GM13977 (cell line): ENCODE measurements at regions not wholly inside any gene's neighbourhood (a gene's known extent, or its start where the extent isn't known, plus 50 kb on each side); places are given as distances from the start of the nearest gene placed in this dataset.

Source experiments
- DNase-seq: peaks from one replicate; pipeline ENCODE4 v3.0.0; 2012; ENCODE audit warnings: low spot score
- CTCF ChIP-seq: IDR thresholded peaks from 2 replicates; pipeline ENCODE4 v1.5.1; 2012; ENCODE audit warnings: mild to moderate bottlenecking, control low read depth; ENCODE audit not compliant: insufficient read depth; ENCODE audit errors: extremely low read depth, missing control alignments
- in situ Hi-C: fragments of 300-500 bp; cut with MboI; formaldehyde crosslinking; loops from one replicate; pipeline ENCODE4 v1.12.0; 2022; ENCODE audit warnings: low sequenced_read_pairs, low pct_unique_long_range_greater_than_20kb, mixed read lengths, inconsistent platforms; ENCODE audit not compliant: unreplicated experiment

DNA sequence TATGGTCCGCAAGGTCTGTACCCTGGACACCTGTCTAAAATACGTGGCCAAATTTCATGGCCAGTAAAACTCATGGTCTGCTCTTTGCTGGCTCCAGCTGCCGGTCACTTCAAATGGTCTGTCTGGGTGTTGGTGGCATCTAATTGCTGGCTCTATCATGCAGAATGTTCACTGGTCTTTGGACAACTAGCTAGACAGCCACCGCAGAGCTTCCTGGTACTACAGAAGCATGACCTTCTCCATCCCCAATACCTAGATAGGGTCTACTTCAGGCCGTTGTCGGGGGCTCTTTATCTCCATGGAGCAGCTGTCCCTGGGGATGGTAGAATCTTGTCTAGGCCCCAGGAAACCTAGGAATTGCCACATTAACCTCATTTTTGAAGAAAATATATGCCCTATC, 88.4 kb upstream of the RMDN2 start:
- TF ChIP-seq CTCF, result no peak
- in situ Hi-C loops, result no loop called here
- DNase-seq, result no peak

DNA sequence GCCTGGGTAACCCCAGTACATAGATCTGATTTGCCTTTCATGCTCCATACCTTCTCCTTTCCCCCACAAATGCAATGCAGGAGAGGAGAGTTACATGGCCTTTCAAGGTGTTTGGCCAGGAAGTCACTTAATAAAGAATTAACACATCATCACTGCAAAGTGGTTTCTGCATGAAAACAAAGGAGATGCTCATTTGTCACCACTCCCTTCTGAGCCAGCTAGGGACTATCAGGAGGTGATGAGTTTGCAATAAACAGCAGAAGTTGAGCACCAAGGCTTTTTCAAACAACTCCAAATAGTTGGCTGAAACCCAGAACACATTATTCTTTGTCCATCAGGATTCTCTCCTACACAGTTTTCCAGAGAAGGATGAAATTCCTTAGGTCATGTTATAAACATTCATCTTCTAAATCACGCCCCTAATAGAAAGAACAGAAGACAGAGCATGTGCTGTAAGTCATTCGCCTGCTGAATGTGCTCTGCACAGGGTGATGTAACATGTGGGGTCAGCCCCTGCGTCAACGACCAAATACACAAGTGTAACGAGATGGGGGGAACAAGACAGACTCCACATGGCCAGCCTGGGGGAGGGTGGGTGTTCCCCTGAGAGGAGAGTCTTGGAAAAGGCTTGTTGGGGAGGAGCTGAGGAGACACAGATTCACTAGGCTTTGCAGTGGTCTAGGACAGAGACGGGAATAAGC, 87.3 kb upstream of the RMDN2 start:
- no peak for TF ChIP-seq CTCF
- in situ Hi-C loops, result no loop called here
- no peak for DNase-seq

DNA sequence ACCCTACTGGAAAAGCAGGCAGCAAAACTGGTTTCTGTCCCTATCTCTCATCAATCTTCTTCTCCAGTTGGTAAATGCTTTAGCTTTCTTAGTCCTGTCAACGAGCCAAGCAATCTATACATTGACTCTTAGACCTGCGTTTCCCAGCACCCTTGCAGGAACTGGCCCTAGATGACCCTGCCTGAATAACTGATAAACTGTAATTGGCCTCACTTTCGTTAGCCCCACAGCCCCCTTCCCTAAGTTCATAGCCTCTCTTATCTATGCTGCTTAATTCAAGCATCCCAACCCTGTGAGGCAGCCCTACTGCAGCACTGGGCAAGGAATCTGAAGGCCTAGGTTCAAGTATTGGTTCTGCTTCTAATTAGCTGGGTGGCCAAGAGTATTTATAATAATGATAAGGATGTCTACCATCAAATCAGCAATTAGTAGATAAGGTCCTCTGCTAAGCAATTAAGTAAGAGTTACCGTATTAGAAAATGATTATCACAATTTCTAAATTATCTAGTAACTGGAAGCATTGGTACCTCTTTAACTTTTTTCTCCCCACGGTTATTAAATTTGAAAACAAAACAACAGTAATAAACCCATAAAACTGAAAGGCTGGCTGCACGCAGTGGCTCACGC, 86.4 kb upstream of the RMDN2 start:
- no peak for TF ChIP-seq CTCF
- no peak for DNase-seq
- in situ Hi-C loops, result no loop called here

DNA sequence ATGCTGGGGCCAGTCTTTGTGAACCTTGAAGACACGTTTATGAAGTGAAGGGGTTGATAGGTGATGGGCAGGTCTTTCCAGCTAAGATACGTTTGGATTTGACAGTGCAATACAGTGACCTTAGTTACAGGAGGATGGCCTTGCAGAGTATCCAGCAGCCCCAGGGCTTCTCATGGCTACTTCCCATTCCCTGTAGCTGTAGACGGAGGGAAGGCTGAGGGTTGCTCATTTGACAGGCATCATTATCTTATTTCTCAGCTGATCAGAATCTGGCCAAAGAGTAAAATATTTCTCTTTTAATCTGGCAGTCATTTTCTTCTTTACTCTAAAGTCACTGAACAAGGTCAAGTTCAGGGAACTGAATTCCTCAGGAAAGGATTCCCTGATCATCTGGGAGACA, 85.1 kb upstream of the RMDN2 start:
- DNase-seq, result no peak
- in situ Hi-C loops, result no loop called here

DNA sequence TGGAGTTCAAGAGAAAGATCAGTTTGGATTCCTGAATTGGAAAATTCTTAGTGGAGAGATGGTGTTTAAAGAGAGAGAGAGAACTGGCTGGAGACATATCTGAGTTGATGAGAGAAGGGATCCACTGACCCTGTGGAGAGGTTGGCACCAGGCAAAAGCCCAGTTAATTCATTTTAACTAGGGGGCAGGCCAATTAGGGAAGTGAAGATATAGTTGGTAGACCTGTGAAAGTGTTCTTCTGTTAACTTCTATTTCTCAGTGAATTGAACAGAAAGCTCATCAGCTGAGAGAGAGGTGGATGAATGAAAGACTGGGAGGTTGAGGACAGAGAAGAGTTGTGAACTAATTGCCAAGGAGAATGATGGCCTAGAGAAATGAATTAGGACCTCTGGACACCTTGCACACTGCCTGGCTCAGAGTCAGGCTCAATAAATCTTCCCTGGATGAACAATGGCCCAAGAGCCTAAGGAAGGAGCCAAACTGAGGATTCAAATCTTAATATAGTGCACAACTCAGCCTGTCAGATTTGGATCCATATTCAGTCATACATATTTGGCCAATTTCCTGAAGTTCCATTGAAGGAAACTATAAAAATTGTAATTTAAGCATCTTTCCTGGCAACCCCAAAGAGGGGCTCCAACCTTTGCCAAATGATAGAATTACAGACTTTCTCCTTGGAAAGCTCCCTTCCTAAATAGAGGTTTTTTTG, 82.2 kb upstream of the RMDN2 start:
- in situ Hi-C loops, result no loop called here
- TF ChIP-seq CTCF, result no peak
- no peak for DNase-seq

More for the DNA sequence above, 85.1 kb upstream of the RMDN2 start:
- no peak for TF ChIP-seq CTCF

GRCh38 chr2:37843556-37843955, 81.5 kb upstream of the RMDN2 start:
- no peak for TF ChIP-seq CTCF
- in situ Hi-C loops, result no loop called here
- DNase-seq, result no peak
